ENCODE measurements at regions not wholly inside any gene's neighbourhood (a gene's known extent, or its start where the extent isn't known, plus 50 kb on each side); places are given as distances from the start of the nearest gene placed in this dataset.

DNA sequence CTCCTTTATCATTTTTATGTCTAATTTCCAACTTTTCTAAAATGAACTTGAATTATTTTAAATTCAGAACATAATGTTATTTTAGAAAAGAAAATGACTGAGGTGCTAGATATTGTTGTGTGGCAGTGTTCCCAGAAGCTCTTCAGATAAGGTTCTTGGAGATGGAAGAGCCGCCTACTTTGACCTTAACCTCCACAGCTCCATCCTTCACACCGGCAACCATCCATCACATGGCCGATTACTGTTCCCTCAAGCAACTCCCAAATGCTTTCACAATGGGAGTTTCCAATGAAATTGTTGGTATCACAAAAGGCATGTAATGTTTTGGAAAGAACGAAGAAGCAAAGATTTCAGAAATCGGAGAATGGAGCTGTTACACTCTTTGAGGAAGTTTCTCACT is 193.9 kb upstream of the SALL3 start:
- BruUV-seq (replicated peaks) = no TSS peak
- no peaks in the 10 kb centered on the region for H4K20me1 ChIP-seq (ENCODE audit: insufficient read depth, low read length)
- H3K4me1 ChIP-seq (ENCODE audit: insufficient read depth, low read length) = no peaks in the 10 kb centered on the region
- no peaks in the 10 kb centered on the region for H3K79me2 ChIP-seq (ENCODE audit: insufficient read depth, low read length)
- POLR2A ChIA-PET = no interaction called here
- DNase-seq (ENCODE audit: low spot score) (no peak), FAIRE-seq (no peak), ATAC-seq (no peak)
- no peak overlapping the region for H3K4me3 ChIP-seq (replicated peaks in 1 of 3; ENCODE audit: insufficient read depth in 1 of 3, low read depth in 2 of 3, low read length in 3 of 3)
- no peaks in the 10 kb centered on the region for H3K36me3 ChIP-seq (replicated peaks in 1 of 2; ENCODE audit: control insufficient read depth in 1 of 2, insufficient read depth in 2 of 2, low read length in 2 of 2)
- 49% methylated on average over 5 of the region's 5 CpGs for WGBS (ENCODE audit: low lambda C conversion rate)
- no peak overlapping the region for H2AFZ ChIP-seq (ENCODE audit: low read length)
- in situ Hi-C loops (cut with HindIII; ENCODE audit: extremely low pct_ligation_motif_present, low pct_unique_long_range_greater_than_20kb) (no loop called here), intact Hi-C loops (cut with micrococcal nuclease; ENCODE audit: unreplicated experiment) (no loop called here)
- TF ChIP-seq ZBTB7A (CRISPR knock-in tag; IDR thresholded peaks at IDR 0.05) (no peak), JUND (CRISPR knock-in tag; IDR thresholded peaks at IDR 0.05) (no peak), ETV5 (CRISPR knock-in tag; IDR thresholded peaks at IDR 0.05; ENCODE audit: borderline replicate concordance) (no peak), KLF12 (CRISPR knock-in tag; IDR thresholded peaks at IDR 0.05; ENCODE audit: borderline replicate concordance) (no peak), EZH2 (conservative IDR thresholded peaks at IDR 0.05; ENCODE audit: low read depth, low read length) (no peak), JARID2 (CRISPR knock-in tag; IDR thresholded peaks at IDR 0.05; ENCODE audit: insufficient replicate concordance) (no peak), ELF3 (CRISPR knock-in tag; IDR thresholded peaks at IDR 0.05) (no peak), ZNF543 (CRISPR knock-in tag; IDR thresholded peaks at IDR 0.05) (no peak), KAT2B (IDR thresholded peaks at IDR 0.05; ENCODE audit: borderline replicate concordance, low read depth, low read length) (no peak)
- H3K9me3 ChIP-seq (ENCODE audit: low read length) = no peaks in the 10 kb centered on the region
- H3K27ac ChIP-seq (ENCODE audit: extremely low read length, insufficient read depth, low read length) = no peak overlapping the region
- H3K9ac ChIP-seq (ENCODE audit: insufficient read depth, low read depth, low read length) = no peak overlapping the region
- H3K27me3 ChIP-seq (ENCODE audit: control insufficient read depth in 1 of 2, insufficient read depth in 2 of 2, low read length in 2 of 2) = peaks cover 4 to 25% of the 10 kb centered on the region in 2 experiments; a peak in 2 of 5 replicates
- CTCF ChIA-PET (ENCODE audit: low intra/inter-chr PET ratio, low total read pairs) = no interaction called here
- H3K4me2 ChIP-seq (ENCODE audit: low read depth, low read length) = no peak overlapping the region

GRCh38 chr18:78786776-78787175 is 192.8 kb upstream of the SALL3 start:
- H3K27me3 ChIP-seq (ENCODE audit: control insufficient read depth in 1 of 2, insufficient read depth in 2 of 2, low read length in 2 of 2) = peaks cover 4 to 27% of the 10 kb centered on the region in 2 experiments; a peak in 2 of 5 replicates
- POLR2A ChIA-PET = no interaction called here

More at GRCh38 chr18:78786776-78787175, 192.8 kb upstream of the SALL3 start:
- Histone ChIP-seq H3K79me2 (ENCODE audit: insufficient read depth, low read length) (no peaks in the 10 kb centered on the region), H3K36me3 (replicated peaks in 1 of 2; ENCODE audit: control insufficient read depth in 1 of 2, insufficient read depth in 2 of 2, low read length in 2 of 2) (no peaks in the 10 kb centered on the region), H3K9me3 (ENCODE audit: low read length) (no peaks in the 10 kb centered on the region), H3K4me3 (replicated peaks in 1 of 3; ENCODE audit: insufficient read depth in 1 of 3, low read depth in 2 of 3, low read length in 3 of 3) (no peak overlapping the region), H4K20me1 (ENCODE audit: insufficient read depth, low read length) (no peaks in the 10 kb centered on the region), H3K4me2 (ENCODE audit: low read depth, low read length) (no peak overlapping the region), H3K9ac (ENCODE audit: insufficient read depth, low read depth, low read length) (no peak overlapping the region), H3K4me1 (ENCODE audit: insufficient read depth, low read length) (no peaks in the 10 kb centered on the region), H2AFZ (ENCODE audit: low read length) (no peak overlapping the region), H3K27ac (ENCODE audit: extremely low read length, insufficient read depth, low read length) (no peak overlapping the region)
- ATAC-seq = no peak
- FAIRE-seq = no peak
- intact Hi-C loops (cut with micrococcal nuclease; ENCODE audit: unreplicated experiment) = no loop called here
- 52% methylated on average over 17 of the region's 20 CpGs for WGBS (ENCODE audit: low lambda C conversion rate)
- DNase-seq (ENCODE audit: low spot score) = no peak
- no TSS peak for BruUV-seq (replicated peaks)
- in situ Hi-C loops (cut with HindIII; ENCODE audit: extremely low pct_ligation_motif_present, low pct_unique_long_range_greater_than_20kb) = no loop called here
- TF ChIP-seq HDAC6 (IDR thresholded peaks at IDR 0.05; ENCODE audit: low read depth, low read length) (no peak), KDM4B (CRISPR knock-in tag; IDR thresholded peaks at IDR 0.05) (no peak), RXRA (CRISPR knock-in tag; IDR thresholded peaks at IDR 0.05) (no peak), ZNF768 (CRISPR knock-in tag; IDR thresholded peaks at IDR 0.05) (no peak), MNT (IDR thresholded peaks at IDR 0.05) (no peak), ZBTB42 (CRISPR knock-in tag; IDR thresholded peaks at IDR 0.05) (no peak), NFE2L2 (IDR thresholded peaks at IDR 0.05; ENCODE audit: low read length) (no peak), ZNF530 (CRISPR knock-in tag; IDR thresholded peaks at IDR 0.05; ENCODE audit: low read depth) (no peak), SPEN (CRISPR knock-in tag; IDR thresholded peaks at IDR 0.05; ENCODE audit: low read depth) (no peak), HNRNPK (IDR thresholded peaks at IDR 0.05; ENCODE audit: low read depth, low read length, poor library complexity, severe bottlenecking) (no peak)
- TF ChIP-seq, protein P1, sequence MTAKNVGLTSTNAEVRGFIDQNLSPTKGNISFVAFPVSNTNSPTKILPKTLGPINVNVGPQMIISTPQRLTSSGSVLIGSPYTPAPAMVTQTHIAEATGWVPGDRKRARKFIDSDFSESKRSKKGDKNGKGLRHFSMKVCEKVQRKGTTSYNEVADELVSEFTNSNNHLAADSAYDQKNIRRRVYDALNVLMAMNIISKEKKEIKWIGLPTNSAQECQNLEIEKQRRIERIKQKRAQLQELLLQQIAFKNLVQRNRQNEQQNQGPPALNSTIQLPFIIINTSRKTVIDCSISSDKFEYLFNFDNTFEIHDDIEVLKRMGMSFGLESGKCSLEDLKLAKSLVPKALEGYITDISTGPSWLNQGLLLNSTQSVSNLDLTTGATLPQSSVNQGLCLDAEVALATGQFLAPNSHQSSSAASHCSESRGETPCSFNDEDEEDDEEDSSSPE (CRISPR knock-in tag; IDR thresholded peaks at IDR 0.05) = no peak
- CTCF ChIA-PET (ENCODE audit: low intra/inter-chr PET ratio, low total read pairs) = no interaction called here

Data from HepG2 (cell line).